ENCODE measurements at regions not wholly inside any gene's neighbourhood (a gene's known extent, or its start where the extent isn't known, plus 50 kb on each side); places are given as distances from the start of the nearest gene placed in this dataset.
"Not testable (repeated sequence)": the region's sequence is repeated elsewhere in the genome, so short reads cannot be mapped to it uniquely, and the experiment has no call there.

DNA sequence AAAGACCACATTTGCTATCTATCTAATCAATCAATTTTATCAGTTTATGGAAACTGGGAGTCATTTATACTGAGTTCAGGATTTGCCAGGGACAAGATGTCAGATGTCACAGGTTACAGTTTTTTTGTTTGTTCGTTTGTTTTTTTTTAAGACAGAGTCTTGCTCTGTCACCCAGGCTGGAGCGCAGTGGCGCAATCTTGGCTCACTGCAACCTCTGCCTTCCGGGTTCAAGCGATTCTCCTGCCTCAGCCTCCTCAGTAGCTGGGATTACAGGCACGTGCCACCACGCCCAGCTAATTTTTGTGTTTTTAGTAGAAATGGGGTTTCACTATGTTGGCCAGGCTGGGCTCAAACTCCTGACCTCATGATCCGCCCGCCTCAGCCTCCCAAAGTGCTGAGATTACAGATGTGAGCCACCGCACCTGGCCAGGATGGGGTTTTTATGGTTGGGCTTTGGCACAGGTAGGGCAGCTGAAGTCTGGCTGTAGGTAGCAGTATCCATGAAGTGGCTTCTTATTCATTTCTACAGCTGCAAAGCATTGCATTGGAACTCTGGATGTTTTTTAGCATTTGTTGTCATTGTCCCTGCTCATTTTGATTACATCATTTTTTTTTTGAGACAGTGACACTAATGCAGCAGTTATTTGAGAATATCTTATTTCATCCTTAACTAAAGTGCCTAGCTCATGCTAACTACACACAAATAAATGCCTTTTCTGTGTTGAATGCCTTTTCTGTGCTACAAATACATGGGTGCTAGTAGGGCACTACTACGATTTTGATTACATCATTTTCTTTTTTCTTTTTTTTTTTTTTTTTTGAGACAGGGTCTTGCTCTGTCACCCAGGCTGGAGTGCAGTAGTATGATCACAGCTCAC, 96.2 kb downstream of the HAUS1 start:
- H3K4me2 ChIP-seq (replicated peaks; ENCODE audit: low read depth, low read length, poor library complexity, severe bottlenecking); H3K36me3 ChIP-seq (replicated peaks in 1 of 2; ENCODE audit: control extremely low read depth in 1 of 2, control insufficient read depth in 1 of 2, extremely low read depth in 1 of 2, insufficient read depth in 2 of 2, low read length in 1 of 2); H3K27me3 ChIP-seq (replicated peaks in 1 of 4; ENCODE audit: control extremely low read depth in 1 of 4, control insufficient read depth in 3 of 4, insufficient read depth in 4 of 4, low read length in 3 of 4); POLR2A ChIA-PET; H3K9ac ChIP-seq (ENCODE audit: low read length); H3K27me3 Mint-ChIP-seq; intact Hi-C loops (cut with micrococcal nuclease); H3K4me3 Mint-ChIP-seq; H3K9me3 ChIP-seq (ENCODE audit: control extremely low read depth in 1 of 3, control insufficient read depth in 2 of 3, insufficient read depth in 1 of 3, low read length in 2 of 3); H2AFZ ChIP-seq (ENCODE audit: insufficient read depth, low read depth, low read length, poor library complexity, severe bottlenecking); ATAC-seq (ENCODE audit: low read depth); H3K9me3 Mint-ChIP-seq (ENCODE audit: insufficient read depth); H3K27ac Mint-ChIP-seq; DNase-seq; H3K27ac ChIP-seq (ENCODE audit: low read length in 2 of 2); H3K4me3 ChIP-seq (ENCODE audit: control extremely low read depth in 1 of 5, extremely low read depth in 1 of 5, insufficient read depth in 1 of 5, low read depth in 2 of 5, low read length in 4 of 5): not testable (repeated sequence)
- CTCF ChIA-PET: interaction anchor here (0.7 to 1.1 kb wide), 2 partner anchors 20 to 28 kb away, joined by 3 read pairs; no protein-coding TSS in a partner anchor
- peaks cover 62% of the 10 kb centered on the region for H4K20me1 ChIP-seq (ENCODE audit: control insufficient read depth, insufficient read depth, low read length, poor library complexity, severe bottlenecking)
- H3K4me1 ChIP-seq (ENCODE audit: control insufficient read depth in 2 of 2, insufficient read depth in 2 of 2, low read length in 2 of 2): peaks cover 13 to 28% of the 10 kb centered on the region in 2 donors
- H3K79me2 ChIP-seq (ENCODE audit: control insufficient read depth, insufficient read depth, low read length): peaks cover 96% of the 10 kb centered on the region
- H3K4me1 Mint-ChIP-seq: peaks cover 64% of the 10 kb centered on the region
- 99% methylated on average over 6 of the region's 11 CpGs for WGBS (ENCODE audit: insufficient coverage)

DNA sequence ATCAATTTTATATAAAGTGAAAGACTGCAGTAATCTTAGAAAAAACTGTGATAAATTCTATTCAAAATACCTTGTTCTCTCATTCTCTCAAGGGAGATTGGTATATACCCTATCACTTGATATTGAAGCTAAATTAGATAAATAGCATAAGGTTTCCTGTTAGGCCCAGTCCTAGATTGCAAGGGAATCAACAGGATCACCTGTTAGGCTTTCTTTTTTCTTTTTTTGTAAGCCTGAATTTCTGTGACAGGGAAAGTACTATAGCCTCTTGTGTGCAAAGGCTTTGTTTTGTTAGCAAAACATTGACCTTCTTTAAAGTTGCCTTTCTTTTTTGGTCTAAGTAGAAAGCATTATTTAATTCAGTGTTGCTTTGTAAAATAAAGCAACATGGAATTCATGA, 100.0 kb downstream of the HAUS1 start:
- Histone ChIP-seq H4K20me1 (ENCODE audit: control insufficient read depth, insufficient read depth, low read length, poor library complexity, severe bottlenecking) (peaks cover 42% of the 10 kb centered on the region), H3K4me3 (ENCODE audit: control extremely low read depth in 1 of 5, extremely low read depth in 1 of 5, insufficient read depth in 1 of 5, low read depth in 2 of 5, low read length in 4 of 5) (no peak overlapping the region), H3K27ac (ENCODE audit: low read length in 2 of 2) (peak overlapping the region in 1 of 2 donors; percentile 29), H2AFZ (ENCODE audit: insufficient read depth, low read depth, low read length, poor library complexity, severe bottlenecking) (no peak overlapping the region), H3K9ac (ENCODE audit: low read length) (no peak overlapping the region), H3K27me3 (replicated peaks in 1 of 4; ENCODE audit: control extremely low read depth in 1 of 4, control insufficient read depth in 3 of 4, insufficient read depth in 4 of 4, low read length in 3 of 4) (no peaks in the 10 kb centered on the region), H3K4me1 (ENCODE audit: control insufficient read depth in 2 of 2, insufficient read depth in 2 of 2, low read length in 2 of 2) (peaks cover 20 to 33% of the 10 kb centered on the region in 2 donors), H3K36me3 (replicated peaks in 1 of 2; ENCODE audit: control extremely low read depth in 1 of 2, control insufficient read depth in 1 of 2, extremely low read depth in 1 of 2, insufficient read depth in 2 of 2, low read length in 1 of 2) (no peaks in the 10 kb centered on the region), H3K4me2 (replicated peaks; ENCODE audit: low read depth, low read length, poor library complexity, severe bottlenecking) (peak overlapping the region; percentile 49), H3K79me2 (ENCODE audit: control insufficient read depth, insufficient read depth, low read length) (peaks cover 97% of the 10 kb centered on the region), H3K9me3 (ENCODE audit: control extremely low read depth in 1 of 3, control insufficient read depth in 2 of 3, insufficient read depth in 1 of 3, low read length in 2 of 3) (no peaks in the 10 kb centered on the region)
- H3K27me3 Mint-ChIP-seq: no peaks in the 10 kb centered on the region
- ATAC-seq (ENCODE audit: low read depth) (no peak), DNase-seq (no peak)
- CTCF ChIA-PET: interaction anchor here (1.5 kb wide), 1 partner anchor 31 kb away, joined by 6 read pairs; a partner anchor contains a TSS
- no peaks in the 10 kb centered on the region for H3K9me3 Mint-ChIP-seq (ENCODE audit: insufficient read depth)
- no peak overlapping the region for H3K4me3 Mint-ChIP-seq
- intact Hi-C loops (cut with micrococcal nuclease): loop anchor here (2.0 kb wide), 1 partner anchor 29 kb away; a partner anchor contains a TSS
- TF ChIP-seq CTCF (IDR thresholded peaks at IDR 0.05): no peak
- no peak for TF ChIP-seq EZH2 (IDR thresholded peaks at IDR 0.05; ENCODE audit: borderline replicate concordance, insufficient read depth, low read depth, low read length, poor library complexity, severe bottlenecking)
- peaks cover 73% of the 10 kb centered on the region for H3K4me1 Mint-ChIP-seq
- H3K27ac Mint-ChIP-seq: no peak overlapping the region
- POLR2A ChIA-PET: no interaction called here

Data from B cell (primary cell).